OCI-LY3 (cell line): ENCODE measurements at regions not wholly inside any gene's neighbourhood (a gene's known extent, or its start where the extent isn't known, plus 50 kb on each side); places are given as distances from the start of the nearest gene placed in this dataset.

Experiments
- H2AFZ ChIP-seq: fragments of 200-600, 300-600 bp; shearing (Covaris generic); 2 replicates; pipeline ENCODE4 v1.6.0; 2014; ENCODE audit warnings: antibody characterized with exemption, low read depth, low read length
- H3K27ac ChIP-seq: fragments of 200-600, 300-600 bp; sonication (generic); 2 replicates; pipeline ENCODE4 v1.5.1; 2014; ENCODE audit warnings: mild to moderate bottlenecking, low read length, moderate library complexity, mixed read lengths
- H3K27me3 ChIP-seq: fragments of 200-600, 300-600 bp; sonication (generic); 2 replicates; pipeline ENCODE4 v1.6.1; 2014; ENCODE audit warnings: low read depth, low read length, mixed read lengths
- H3K36me3 ChIP-seq: fragments of 200-600, 300-600 bp; sonication (generic); replicated peaks from 2 replicates; pipeline ENCODE3; 2014; ENCODE audit warnings: low read depth, low read length, mixed read lengths
- H3K4me1 ChIP-seq: fragments of 300-600, 200-600 bp; sonication (generic); 2 replicates; pipeline ENCODE4 v1.6.1; 2014; ENCODE audit warnings: low read length, mixed read lengths
- H3K4me2 ChIP-seq: fragments of 200-600, 300-600 bp; sonication (generic); 2 replicates; pipeline ENCODE4 v1.6.1; 2014; ENCODE audit warnings: low read length, mixed read lengths
- H3K4me3 ChIP-seq: fragments of 300-600, 200-600 bp; sonication (generic); 2 replicates; pipeline ENCODE4 v1.5.1; 2014; ENCODE audit warnings: antibody characterized with exemption, mild to moderate bottlenecking, low read length, moderate library complexity
- H3K79me2 ChIP-seq: fragments of 300-600, 200-600 bp; shearing (Covaris generic); 2 replicates; pipeline ENCODE4 v1.6.1; 2014; ENCODE audit warnings: mild to moderate bottlenecking, low read length, mixed read lengths
- H3K9ac ChIP-seq: fragments of 300-600, 200-600 bp; shearing (Covaris generic); 2 replicates; pipeline ENCODE4 v1.6.0; 2014; ENCODE audit warnings: mild to moderate bottlenecking, low read length, moderate library complexity
- H3K9me3 ChIP-seq: fragments of 200-600, 300-600 bp; shearing (Covaris generic); 2 replicates; pipeline ENCODE4 v1.6.1; 2014; ENCODE audit warnings: low read length, mixed read lengths; ENCODE audit not compliant: insufficient read depth
- H4K20me1 ChIP-seq: fragments of 200-600, 300-600 bp; sonication (generic); 2 replicates; pipeline ENCODE4 v1.6.1; 2016; ENCODE audit warnings: low read length, mixed read lengths; ENCODE audit not compliant: insufficient read depth
- EZH2phosphoT487 ChIP-seq: fragments of 200-600 bp; shearing (Covaris generic); IDR thresholded peaks from 2 replicates; pipeline ENCODE4 v1.6.1; 2018; ENCODE audit warnings: antibody characterized with exemption, mixed run types, low read depth
- TF ChIP-seq, protein P1 (sequence below): fragments of 200-600, 300-600 bp; sonication (generic); IDR thresholded peaks from 2 replicates; pipeline ENCODE4 v1.5.1; 2014; ENCODE audit warnings: antibody characterized with exemption, low read length, low read depth

- Histone ChIP-seq H3K9me3 (no peaks in the 10 kb centered on the region), H3K4me3 (no peak overlapping the region), H2AFZ (no peak overlapping the region), H4K20me1 (no peaks in the 10 kb centered on the region), H3K27me3 (no peaks in the 10 kb centered on the region), H3K36me3 (no peaks in the 10 kb centered on the region), H3K9ac (no peak overlapping the region), H3K4me1 (no peaks in the 10 kb centered on the region), H3K79me2 (no peaks in the 10 kb centered on the region), H3K27ac (no peak overlapping the region), H3K4me2 (no peak overlapping the region)
- TF ChIP-seq, protein P1, sequence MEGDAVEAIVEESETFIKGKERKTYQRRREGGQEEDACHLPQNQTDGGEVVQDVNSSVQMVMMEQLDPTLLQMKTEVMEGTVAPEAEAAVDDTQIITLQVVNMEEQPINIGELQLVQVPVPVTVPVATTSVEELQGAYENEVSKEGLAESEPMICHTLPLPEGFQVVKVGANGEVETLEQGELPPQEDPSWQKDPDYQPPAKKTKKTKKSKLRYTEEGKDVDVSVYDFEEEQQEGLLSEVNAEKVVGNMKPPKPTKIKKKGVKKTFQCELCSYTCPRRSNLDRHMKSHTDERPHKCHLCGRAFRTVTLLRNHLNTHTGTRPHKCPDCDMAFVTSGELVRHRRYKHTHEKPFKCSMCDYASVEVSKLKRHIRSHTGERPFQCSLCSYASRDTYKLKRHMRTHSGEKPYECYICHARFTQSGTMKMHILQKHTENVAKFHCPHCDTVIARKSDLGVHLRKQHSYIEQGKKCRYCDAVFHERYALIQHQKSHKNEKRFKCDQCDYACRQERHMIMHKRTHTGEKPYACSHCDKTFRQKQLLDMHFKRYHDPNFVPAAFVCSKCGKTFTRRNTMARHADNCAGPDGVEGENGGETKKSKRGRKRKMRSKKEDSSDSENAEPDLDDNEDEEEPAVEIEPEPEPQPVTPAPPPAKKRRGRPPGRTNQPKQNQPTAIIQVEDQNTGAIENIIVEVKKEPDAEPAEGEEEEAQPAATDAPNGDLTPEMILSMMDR, result no peak
- TF ChIP-seq EZH2phosphoT487, result no peak
Measured at GRCh38 chr16:62711797-62712196, 675.6 kb upstream of the CDH8 start.

DNA sequence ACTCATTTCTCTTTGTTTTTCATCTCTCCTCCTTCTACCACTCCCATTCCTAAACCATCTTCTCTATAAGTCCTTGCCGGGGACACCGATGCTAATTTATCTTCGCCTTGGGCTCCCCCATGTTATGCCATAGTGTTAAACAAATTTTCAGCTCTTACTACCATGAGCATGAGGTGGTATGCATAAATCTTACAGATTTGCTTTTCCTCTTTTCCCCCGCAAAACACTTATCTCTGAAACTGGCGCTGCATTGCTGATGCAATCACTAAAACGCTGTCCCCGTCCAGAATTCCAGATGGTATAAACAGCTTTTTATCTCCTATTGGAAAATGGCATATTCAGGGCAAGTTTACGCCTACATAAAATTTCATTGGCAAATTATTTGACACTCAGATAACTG lies 673.6 kb upstream of the CDH8 start:
- no peak overlapping the region for H3K9ac ChIP-seq
- no peak for TF ChIP-seq EZH2phosphoT487
- TF ChIP-seq, protein P1, result no peak
- H4K20me1 ChIP-seq, result no peaks in the 10 kb centered on the region
- H3K9me3 ChIP-seq, result no peaks in the 10 kb centered on the region
- no peaks in the 10 kb centered on the region for H3K36me3 ChIP-seq
- no peak overlapping the region for H2AFZ ChIP-seq
- H3K4me3 ChIP-seq, result no peak overlapping the region
- H3K27ac ChIP-seq, result no peak overlapping the region
- H3K4me2 ChIP-seq, result no peak overlapping the region
- H3K27me3 ChIP-seq, result no peaks in the 10 kb centered on the region
- no peaks in the 10 kb centered on the region for H3K79me2 ChIP-seq
- H3K4me1 ChIP-seq, result no peaks in the 10 kb centered on the region

GRCh38 chr16:62701426-62701825 lies 665.2 kb upstream of the CDH8 start:
- no peak for TF ChIP-seq EZH2phosphoT487
- TF ChIP-seq, protein P1, result no peak
- H3K36me3 ChIP-seq, result no peaks in the 10 kb centered on the region
- H3K9me3 ChIP-seq, result no peaks in the 10 kb centered on the region
- no peak overlapping the region for H3K4me3 ChIP-seq
- H4K20me1 ChIP-seq, result no peaks in the 10 kb centered on the region
- H3K9ac ChIP-seq, result no peak overlapping the region
- H3K79me2 ChIP-seq, result no peaks in the 10 kb centered on the region
- H3K27me3 ChIP-seq, result no peaks in the 10 kb centered on the region
- no peak overlapping the region for H3K4me2 ChIP-seq
- no peaks in the 10 kb centered on the region for H3K4me1 ChIP-seq
- no peak overlapping the region for H3K27ac ChIP-seq
- no peak overlapping the region for H2AFZ ChIP-seq

GRCh38 chr16:62700426-62701294 lies 664.4 kb upstream of the CDH8 start:
- no peaks in the 10 kb centered on the region for H3K4me1 ChIP-seq
- TF ChIP-seq EZH2phosphoT487, result no peak
- TF ChIP-seq, protein P1, result no peak
- H3K9me3 ChIP-seq, result no peaks in the 10 kb centered on the region
- H3K27me3 ChIP-seq, result no peaks in the 10 kb centered on the region
- no peaks in the 10 kb centered on the region for H3K79me2 ChIP-seq
- no peak overlapping the region for H3K27ac ChIP-seq
- H3K9ac ChIP-seq, result no peak overlapping the region
- no peak overlapping the region for H3K4me2 ChIP-seq
- H2AFZ ChIP-seq, result no peak overlapping the region
- no peaks in the 10 kb centered on the region for H4K20me1 ChIP-seq
- no peaks in the 10 kb centered on the region for H3K36me3 ChIP-seq
- H3K4me3 ChIP-seq, result no peak overlapping the region
